Fibroblast of skin of scalp (primary cell): ENCODE measurements at regions not wholly inside any gene's neighbourhood (a gene's known extent, or its start where the extent isn't known, plus 50 kb on each side); places are given as distances from the start of the nearest gene placed in this dataset.

Experiments
- DNase-seq: peaks from one replicate; pipeline ENCODE4 v3.0.0-alpha.2; 2013

DNA sequence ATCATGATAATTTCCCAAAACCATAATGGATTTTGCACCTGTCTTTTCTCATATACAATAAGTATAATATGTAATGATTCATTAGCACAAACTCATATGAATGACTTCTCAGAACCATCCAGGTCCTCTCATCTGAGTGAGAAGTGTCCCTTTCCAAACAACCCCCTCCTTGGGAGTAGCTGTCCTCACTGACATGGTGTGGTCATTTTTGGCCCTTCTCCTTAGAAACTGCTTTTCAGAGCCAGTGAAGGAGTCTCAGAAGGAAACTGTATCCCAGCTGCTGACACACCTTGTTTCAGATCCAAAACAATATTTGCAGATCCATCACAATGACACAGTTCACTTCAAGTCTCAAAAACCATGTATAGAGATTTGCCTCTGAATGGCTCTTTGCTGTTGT, 95.5 kb downstream of the MIS18A start:
- no peak for DNase-seq

DNA sequence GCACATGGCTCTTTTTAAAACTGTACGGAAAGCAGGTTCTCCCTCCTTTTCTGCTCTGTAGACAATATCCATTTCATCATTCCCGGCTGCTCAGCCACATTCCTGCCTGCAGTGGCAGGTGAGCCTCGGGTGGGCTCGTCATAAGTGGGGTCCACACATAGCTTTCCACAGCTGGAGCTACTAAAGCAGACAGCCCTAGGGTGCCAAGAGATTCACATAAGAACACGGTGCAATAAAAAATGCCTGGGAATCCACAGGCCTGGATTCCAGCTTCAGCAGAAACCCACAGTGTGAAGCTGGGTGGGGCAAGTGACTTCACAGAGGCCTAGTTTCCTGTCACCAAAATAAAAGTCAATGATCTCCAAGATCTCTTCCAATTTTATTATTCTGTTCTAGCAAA, 96.4 kb downstream of the MIS18A start:
- DNase-seq, result peak; percentile 14

DNA sequence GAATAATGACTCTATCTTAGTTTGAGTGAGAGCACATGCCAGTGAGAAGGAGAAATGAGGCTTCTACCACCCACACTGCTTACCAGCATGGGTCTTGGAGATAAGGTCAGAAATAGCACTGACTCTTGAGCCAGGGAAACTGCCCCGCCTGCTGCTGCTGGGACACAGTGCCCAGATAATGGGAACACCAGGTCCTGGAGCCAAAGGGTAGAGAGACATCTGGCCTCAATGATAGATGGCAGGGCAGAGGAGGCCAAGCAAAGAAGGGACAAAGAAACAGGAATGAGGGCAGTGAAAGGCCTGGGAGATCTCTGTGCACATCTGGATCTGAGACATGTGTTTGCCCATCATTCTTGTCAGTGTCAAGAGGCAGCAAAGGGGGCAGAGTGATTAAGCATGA, 97.4 kb downstream of the MIS18A start:
- DNase-seq, result no peak

DNA sequence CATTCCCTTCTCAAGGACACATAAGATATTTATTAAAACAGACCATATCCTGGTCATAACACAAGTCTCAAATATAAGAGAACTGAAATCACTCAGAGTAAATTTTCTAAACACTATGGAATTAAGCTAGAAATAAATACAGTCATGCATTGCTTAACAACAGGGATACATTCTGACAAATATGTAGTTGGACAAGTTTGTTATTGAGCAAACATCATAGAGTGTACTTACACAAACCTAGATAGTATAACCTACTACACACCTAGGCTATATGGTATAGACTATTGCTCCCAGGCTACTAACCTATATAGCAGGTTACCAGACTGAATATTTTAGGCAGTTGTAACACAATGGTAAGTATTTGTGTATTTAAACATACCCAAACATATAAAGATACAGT, 104.0 kb downstream of the MIS18A start:
- DNase-seq, result no peak

DNA sequence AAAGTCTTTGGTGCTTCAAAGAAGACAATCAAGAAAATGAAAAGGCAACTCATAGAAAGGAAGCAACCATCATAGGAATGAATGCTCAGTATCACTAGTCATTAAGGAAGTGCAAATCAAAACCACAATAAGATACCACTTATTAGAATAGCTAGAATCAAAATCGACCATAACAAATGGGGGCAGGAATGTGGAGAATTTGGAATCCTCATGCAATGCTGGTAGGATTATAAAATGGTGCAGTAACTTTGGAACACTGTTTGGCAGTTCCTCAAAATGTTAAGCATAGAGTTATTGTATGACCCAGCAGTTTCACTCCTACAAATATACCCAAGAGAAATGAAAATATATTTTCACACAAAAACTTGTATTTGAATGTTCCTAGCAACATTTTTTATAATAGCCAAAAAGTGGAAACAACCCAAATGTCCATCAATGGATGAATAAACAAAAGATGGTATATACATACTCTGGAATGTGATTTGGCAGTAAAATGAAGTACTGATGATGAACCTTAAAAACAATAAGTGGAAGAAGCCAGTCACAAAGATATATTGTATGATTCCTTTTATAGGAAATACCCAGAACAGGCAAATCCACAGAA, 105.6 kb downstream of the MIS18A start:
- peak; percentile 73 for DNase-seq

DNA sequence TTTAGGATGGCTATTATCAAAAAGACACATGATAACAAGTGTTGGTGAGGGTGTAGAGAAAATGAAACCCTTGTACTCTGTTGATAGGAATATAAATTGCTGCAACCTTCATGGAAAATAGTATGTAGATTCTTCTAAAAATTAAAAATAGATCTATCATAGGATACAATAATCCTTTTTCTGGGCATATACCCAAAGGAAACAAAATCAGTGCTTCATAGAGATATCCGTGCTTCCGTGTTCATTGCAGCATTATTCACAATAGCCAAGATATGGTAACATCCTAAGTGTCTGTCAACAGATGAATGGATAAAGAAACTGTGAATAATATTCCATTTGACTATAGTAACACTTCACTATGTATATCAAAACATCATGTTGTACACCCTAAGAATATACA, 106.7 kb downstream of the MIS18A start:
- peak; percentile 35 for DNase-seq

DNA sequence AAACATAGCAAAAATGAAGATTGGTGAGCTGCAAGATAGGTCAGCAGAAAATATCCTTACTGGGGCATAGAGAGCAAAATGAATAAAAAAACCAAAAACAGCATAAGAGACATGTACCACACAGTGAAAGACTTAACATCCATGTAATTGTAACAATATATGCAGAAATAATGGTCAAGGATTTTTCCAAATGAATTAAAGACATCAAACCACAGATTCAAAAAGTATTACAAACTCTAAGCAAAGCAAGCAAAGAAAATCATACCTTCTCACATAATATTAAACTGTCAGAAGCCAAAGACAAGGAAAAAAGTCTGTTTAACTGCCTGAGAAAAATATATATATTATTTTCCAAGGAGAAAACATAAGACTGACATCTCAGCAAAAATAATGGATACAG, 111.3 kb downstream of the MIS18A start:
- DNase-seq, result no peak

DNA sequence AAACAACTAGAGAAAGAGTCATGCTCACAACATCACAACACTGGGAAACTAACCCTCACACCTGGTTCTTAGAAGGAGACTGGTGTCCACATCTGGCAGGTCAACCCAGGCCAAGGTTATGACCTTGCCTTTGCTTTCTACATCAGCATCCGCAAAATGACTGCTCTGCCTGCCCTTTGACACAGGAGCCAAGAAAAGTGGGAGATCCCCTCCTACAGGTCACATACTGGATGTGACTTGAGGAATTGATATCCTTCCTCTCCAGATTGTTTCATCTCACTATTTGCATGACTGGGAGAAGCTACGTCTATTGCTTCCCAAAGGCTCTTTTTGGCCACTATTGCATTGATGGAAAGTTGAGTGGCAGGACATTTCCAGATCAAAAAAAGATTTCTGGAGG, 115.5 kb downstream of the MIS18A start:
- no peak for DNase-seq

DNA sequence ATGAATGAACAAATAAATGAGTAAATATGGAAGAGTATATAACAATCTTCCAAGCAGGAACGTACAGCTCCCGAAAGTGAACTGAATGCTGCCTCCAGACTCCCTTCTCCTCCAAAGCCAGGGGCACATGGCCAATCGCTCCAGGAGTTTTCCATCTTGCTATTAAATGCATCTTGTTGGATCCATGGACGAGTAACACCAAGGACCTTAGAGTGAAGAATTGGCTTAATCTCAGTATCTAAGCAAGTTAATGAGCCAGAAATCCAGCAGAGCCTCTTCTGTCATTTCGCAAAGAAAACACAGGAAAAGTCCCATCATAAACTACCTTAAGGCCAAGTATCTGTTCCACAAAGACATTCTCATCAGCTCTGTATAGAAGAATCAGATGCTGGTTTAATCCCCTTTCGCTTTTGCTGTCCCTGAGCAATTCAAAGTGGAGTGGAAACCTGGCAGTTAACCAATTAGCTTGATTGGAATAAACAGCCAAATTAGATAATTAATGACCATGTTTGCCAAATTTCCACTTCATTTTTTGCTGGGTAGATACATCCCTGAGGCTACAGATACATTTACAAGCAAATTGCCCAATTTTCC, 116.0 kb downstream of the MIS18A start:
- DNase-seq, result no peak

DNA sequence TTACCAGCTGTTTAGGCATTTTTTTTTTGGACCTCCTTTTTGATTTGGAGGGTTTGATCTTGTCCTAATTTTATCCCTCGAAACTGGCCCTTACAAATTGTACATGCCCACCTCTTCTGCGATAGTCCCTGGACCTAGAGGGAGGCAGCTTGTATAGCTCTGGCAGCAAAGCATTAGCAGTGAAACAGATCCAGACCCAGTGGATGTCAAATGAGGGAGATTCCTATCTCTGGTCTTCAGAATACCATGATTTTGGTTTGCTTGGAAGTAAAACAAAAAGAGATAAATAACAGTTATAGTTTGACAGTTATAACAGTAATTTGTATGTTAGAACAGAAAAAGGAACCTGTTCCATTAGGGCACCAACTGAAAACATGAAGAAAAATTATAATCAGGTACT, 123.6 kb downstream of the MIS18A start:
- no peak for DNase-seq

DNA sequence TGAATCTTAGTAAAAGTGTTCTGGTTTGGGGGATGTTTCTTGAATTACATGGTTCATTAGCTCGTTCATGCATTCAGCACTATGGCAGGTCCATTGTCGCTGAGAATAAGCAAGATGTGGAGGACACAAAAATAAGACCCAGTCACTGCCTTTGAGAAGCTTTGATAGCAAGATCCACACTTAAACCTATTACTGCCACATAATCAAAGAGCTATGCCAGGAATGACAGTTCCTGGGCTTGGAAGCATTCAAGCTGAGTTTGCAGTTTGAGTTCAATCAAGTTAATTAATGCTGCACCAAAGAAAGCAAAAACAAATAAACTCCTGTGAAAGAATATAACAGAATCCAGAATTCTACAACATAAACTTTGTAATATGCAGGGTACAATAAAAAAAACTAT, 131.8 kb downstream of the MIS18A start:
- peak; percentile 15 for DNase-seq

DNA sequence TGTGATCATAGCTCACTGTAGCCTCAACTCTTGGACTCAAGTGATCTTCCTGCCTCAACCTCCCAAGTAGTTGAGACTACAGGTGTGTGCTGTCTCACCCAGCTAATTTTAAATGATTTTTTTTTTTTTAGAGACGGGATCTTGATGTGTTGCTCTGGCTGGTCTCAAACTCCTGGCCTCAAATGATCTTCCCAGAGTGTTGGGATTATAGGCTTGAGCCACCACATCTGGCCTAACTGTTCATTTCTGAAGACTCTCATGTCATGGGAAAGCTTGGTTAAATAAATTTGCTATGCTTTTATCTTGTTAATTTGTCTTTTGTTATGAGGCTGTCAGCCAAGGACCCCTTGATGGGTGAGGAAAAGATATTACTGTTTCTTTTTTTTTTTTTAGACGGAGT, 134.0 kb downstream of the MIS18A start:
- DNase-seq, result no peak

DNA sequence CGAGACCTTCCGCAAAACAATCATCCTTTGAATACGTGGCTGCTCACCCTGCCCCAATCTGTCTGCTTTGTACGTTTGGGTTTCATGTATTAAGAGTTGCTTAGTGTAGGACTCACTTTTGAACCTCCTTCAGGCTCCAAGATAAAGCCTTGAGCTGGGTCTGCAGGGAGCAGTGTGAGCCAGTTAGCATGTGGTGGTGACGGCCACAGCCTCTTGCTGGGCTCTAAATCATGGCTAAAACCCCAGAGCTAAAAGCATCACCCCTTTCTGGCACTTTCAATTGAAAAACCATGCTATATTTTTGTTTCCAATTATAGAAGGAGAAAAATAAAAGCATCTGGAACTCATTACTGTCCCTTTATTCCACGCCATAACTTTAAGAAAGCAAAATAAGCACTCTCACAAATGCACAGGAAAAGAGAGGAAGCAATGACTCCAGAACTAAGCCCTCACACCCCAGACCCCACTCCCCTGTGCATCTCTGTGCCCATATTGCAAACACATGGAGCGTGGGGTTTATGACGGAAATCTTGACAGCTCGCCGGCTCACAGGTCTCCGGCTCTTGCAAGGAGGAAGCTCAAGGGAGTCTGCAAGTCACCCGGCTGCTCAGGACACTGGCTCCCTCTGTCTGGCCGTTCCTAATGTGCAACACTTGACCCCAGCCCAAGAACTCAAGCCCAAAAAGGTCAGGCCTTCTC, 135.5 kb downstream of the MIS18A start:
- peak; percentile 85 for DNase-seq

DNA sequence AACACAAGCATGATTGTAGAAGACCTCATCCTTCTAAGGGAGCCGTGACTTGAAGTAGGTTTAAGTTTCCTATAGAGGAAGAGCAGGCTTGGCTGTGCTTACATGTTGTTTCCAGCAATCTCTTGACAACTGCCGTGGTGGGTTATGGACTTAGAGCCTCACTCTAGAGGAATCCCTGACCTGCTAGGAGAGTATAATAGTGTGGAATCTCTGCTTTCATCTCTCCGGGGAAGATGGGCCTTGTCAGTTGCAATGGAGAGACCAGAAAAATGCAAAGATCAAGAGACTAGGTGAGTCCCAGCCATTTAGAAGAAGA, 137.6 kb downstream of the MIS18A start:
- DNase-seq, result no peak

DNA sequence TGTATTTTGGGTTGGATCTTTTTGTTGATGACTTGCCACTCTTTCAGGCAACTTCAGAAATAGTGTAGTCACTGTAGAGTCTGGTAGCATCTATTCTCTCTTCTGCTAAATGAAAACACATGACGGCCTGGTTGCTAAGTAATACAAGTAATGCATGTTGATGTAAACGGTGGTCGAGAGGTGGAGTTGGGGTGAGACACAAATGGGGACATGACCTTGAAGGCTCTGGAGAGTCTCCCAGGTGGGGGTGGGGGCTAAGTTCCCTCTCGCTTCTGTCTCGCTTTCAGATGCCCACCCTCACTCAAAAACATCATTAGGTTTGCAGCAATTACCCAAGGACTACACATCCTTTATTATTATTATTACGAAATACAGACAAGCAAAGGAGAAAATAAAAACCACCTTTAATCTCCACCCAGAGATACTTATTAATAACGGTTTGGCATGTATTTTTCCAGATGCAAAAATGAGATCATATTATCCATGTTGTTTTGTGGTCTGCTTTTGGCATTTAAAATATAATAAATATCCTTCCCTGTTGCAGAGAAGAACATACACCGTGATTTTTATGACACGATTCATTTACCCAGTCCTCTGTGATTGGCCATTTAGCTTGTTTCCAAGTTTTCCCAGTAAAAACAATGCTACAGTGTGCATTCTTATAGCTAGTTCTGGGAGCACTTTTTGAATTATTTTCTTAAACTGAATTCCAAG, 138.1 kb downstream of the MIS18A start:
- peak; percentile 64 for DNase-seq

DNA sequence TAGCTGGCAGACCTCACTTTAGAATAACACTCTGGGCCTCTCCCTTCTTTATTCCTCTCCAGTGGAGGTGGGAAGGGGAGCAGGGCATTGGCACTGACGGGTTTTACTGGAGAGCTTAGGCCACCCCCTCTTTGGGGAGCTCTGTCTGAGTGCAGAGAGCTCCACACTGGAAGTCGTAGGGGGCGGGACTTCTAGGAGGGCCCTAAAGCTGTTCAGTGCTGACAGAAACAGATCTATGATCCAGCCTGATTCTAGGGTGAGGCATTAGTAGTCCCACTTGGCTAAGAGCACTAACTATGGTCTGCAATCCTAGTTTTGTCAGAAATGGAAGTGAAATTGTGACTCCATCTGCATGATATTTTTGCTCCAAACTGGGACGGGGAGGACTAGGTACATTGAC, 138.7 kb downstream of the MIS18A start:
- no peak for DNase-seq

DNA sequence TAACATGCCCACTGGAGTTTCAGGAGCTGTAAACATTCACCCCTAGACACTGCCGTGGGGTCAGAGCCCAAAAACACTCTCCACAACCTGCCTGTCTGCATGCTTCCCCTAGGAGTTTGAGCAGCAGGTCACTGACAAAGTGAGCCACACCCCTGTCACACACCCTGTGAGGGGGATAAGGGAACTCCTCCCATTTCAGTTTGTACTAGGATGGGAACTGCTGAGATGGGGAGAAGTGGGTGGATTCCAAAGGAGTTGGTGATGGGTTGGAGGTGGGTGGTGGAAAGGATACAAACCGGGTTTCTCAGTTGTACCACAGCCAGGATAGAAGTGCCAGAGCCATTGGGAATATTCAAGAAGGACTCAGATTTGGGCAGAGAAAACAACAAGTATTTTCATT, 140.2 kb downstream of the MIS18A start:
- no peak for DNase-seq

DNA sequence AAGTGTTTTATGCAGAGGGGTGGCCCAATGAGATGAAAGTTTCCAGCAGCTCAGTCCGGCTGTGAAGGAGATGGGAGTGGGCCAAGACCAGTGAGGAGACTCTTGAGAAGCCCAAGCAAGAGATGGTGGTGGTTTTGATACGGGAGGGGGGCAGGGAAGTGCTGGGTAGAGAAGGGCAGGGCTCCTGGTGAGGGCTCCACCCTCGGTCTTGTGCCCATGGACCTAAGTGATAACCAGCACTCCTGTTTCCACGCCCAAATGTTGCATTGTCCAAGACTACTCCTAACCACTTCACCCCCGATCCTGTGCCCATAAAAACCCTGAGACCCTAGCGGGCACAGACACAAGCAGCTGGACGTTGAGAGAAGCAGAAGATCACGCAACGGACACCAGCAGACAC, 140.9 kb downstream of the MIS18A start:
- DNase-seq, result no peak

DNA sequence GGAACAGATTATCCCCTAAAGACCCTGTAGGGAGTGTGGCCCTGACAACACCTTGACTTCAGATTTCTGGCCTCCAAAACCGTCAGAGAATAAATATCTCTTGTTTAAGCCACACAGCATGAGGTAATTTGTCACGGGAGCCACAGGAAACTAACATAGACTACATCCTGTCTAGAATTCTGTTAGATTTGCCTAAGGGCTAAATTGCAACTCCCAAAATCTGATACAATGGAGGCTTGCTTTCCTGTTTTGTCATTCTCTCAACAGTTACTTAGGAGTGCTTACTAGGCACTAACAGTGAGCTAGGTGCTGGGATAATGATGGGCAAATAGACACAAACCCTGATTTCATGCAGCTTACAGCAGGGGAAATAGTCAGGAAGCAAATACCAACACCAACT, 141.6 kb downstream of the MIS18A start:
- no peak for DNase-seq

DNA sequence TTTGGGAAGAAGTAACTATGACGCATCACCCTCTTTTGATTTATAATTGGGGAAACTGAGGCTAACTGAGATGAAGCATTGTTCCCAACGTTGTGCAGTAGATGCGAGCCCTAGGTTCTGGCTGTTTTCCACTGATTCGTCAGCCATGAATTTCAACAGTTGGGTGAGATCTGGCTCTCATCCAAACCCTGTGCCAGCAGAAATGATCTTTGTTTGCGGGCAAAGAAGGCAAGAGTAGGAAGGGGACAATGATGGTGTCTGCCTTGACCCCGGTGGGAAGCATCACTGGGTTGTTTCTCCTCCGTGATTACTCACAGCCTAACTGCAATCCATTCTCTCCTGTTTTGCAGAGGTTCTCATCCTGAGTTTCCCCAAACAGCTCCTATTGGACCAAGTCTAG, 142.3 kb downstream of the MIS18A start:
- DNase-seq, result no peak

DNA sequence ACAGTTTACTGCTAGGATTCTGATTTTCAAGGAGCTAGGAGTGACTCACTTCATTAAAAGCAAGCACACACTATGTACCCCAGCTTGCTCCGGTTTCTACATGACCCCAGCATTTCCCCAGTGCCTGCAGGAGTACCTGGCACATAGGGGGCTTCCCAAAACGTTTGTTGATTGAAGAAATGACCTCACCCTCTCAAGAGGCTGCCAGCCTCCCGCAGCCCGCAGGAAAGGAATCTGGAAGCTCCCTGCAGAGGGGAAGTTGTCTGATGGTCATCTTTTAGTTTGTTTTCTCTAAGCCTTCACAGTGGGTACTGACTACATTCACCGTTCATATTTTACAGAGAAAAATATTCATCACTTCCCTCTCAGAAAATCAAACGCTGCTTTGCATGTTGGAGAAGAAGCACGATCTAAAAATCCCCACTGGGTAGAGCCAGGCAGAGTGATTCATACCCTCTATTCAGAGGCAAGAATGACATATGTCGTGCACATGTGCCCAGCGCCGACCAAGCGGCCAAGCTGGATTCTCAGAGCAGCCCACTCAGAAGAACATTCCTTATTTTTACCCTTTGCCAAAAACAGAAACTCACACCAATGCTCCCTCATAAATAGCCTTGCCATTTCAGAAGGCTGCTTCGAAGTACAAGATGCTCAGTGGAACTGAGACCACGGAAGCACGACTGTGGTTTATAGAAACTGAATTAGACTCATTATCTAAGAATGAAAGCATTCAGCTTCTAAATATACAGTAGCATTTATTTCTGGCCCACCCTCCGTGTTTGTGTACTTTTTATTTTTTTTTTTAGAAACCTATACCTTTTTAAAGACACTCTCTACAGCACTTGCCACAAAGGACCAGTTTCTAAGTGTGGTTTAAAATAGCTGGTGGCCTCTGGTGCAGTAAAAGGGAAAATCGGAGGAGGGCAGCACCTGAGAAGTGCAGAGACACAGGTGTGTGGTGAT, 143.2 kb downstream of the MIS18A start:
- DNase-seq, result peak; percentile 86

DNA sequence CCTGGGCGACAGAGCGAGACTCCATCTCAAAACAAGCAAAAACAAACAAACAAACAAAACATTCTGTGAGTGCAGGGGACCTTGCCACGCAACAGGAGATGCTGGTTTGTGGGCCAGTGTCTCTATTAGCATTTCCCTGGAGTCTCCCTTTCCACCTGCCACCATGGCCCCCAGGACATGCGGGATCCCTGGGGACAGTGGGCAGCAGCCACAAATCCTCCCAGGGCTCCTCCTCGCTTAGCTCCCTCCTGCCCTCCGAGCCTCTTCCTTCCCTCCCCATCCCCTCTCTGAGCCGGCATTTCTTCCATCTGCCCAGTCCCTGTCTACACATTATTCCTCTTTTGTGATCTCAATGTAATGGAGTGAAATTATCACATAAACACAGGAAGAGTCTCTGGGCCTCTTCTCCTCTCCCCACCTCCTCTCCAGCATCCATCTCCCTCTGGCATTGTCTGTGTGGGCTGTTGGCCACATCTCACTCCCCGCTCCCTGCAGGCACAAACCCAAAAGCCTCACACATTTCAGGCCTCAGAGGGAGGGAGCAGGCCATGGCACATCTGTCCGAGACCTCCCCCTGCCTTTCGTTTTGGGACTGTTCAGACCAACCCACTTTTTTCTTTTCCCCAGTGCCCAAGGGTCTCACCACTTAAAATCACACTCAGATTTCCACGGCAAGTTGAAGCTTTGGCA, 144.3 kb downstream of the MIS18A start:
- DNase-seq, result no peak
